ENCODE measurements at regions not wholly inside any gene's neighbourhood (a gene's known extent, or its start where the extent isn't known, plus 50 kb on each side); places are given as distances from the start of the nearest gene placed in this dataset.

- H3K27me3 Mint-ChIP-seq: no peaks in the 10 kb centered on the region
- peaks cover 0 to 13% (median 2%) of the 10 kb centered on the region in 3 donors for H3K9me3 Mint-ChIP-seq
- H3K4me1 Mint-ChIP-seq: no peaks in the 10 kb centered on the region
- no peak overlapping the region for H3K4me3 Mint-ChIP-seq
- no peaks in the 10 kb centered on the region for H3K36me3 Mint-ChIP-seq
- no peak overlapping the region for H3K27ac Mint-ChIP-seq
Measured at GRCh38 chr2:187709065-187709464, 154.8 kb upstream of the TFPI start.

GRCh38 chr2:187710791-187711521 is 156.7 kb upstream of the TFPI start:
- Mint-ChIP-seq H3K4me3 (no peak overlapping the region), H3K27ac (no peak overlapping the region), H3K9me3 (peaks cover 3 to 13% (median 5%) of the 10 kb centered on the region in 3 donors), H3K36me3 (no peaks in the 10 kb centered on the region), H3K27me3 (no peaks in the 10 kb centered on the region), H3K4me1 (no peaks in the 10 kb centered on the region)

GRCh38 chr2:187715590-187715989 is 161.4 kb upstream of the TFPI start:
- no peaks in the 10 kb centered on the region for H3K36me3 Mint-ChIP-seq
- H3K27me3 Mint-ChIP-seq: no peaks in the 10 kb centered on the region
- H3K27ac Mint-ChIP-seq: no peak overlapping the region
- H3K4me1 Mint-ChIP-seq: no peaks in the 10 kb centered on the region
- peaks cover 3 to 8% (median 5%) of the 10 kb centered on the region in 3 donors for H3K9me3 Mint-ChIP-seq
- no peak overlapping the region for H3K4me3 Mint-ChIP-seq

GRCh38 chr2:187716301-187716700 is 162.1 kb upstream of the TFPI start:
- Mint-ChIP-seq H3K4me3 (no peak overlapping the region), H3K36me3 (no peaks in the 10 kb centered on the region), H3K27ac (no peak overlapping the region), H3K9me3 (peaks cover 3 to 12% (median 11%) of the 10 kb centered on the region in 3 donors), H3K27me3 (no peaks in the 10 kb centered on the region), H3K4me1 (no peaks in the 10 kb centered on the region)

GRCh38 chr2:187718092-187718491 is 163.9 kb upstream of the TFPI start:
- Mint-ChIP-seq H3K4me3 (no peak overlapping the region), H3K36me3 (no peaks in the 10 kb centered on the region), H3K27me3 (no peaks in the 10 kb centered on the region), H3K9me3 (peaks cover 9 to 16% (median 11%) of the 10 kb centered on the region in 3 donors), H3K27ac (no peak overlapping the region), H3K4me1 (no peaks in the 10 kb centered on the region)

GRCh38 chr2:187719510-187719909 is 165.3 kb upstream of the TFPI start:
- Mint-ChIP-seq H3K36me3 (no peaks in the 10 kb centered on the region), H3K9me3 (peaks cover 9 to 14% (median 11%) of the 10 kb centered on the region in 3 donors), H3K27ac (no peak overlapping the region), H3K4me1 (no peaks in the 10 kb centered on the region), H3K27me3 (no peaks in the 10 kb centered on the region), H3K4me3 (no peak overlapping the region)

GRCh38 chr2:187748958-187749357 is 194.7 kb upstream of the TFPI start:
- peaks cover 2 to 6% (median 5%) of the 10 kb centered on the region in 3 donors for H3K9me3 Mint-ChIP-seq
- no peak overlapping the region for H3K27ac Mint-ChIP-seq
- H3K4me3 Mint-ChIP-seq: no peak overlapping the region
- H3K27me3 Mint-ChIP-seq: no peaks in the 10 kb centered on the region
- H3K36me3 Mint-ChIP-seq: no peaks in the 10 kb centered on the region
- H3K4me1 Mint-ChIP-seq: peaks cover 0 to 3% (median 0%) of the 10 kb centered on the region in 3 donors

GRCh38 chr2:187749804-187750431 is 195.7 kb upstream of the TFPI start:
- H3K9me3 Mint-ChIP-seq: peaks cover 2 to 6% (median 5%) of the 10 kb centered on the region in 3 donors
- H3K4me1 Mint-ChIP-seq: peaks cover 0 to 3% (median 0%) of the 10 kb centered on the region in 3 donors
- no peaks in the 10 kb centered on the region for H3K27me3 Mint-ChIP-seq
- no peaks in the 10 kb centered on the region for H3K36me3 Mint-ChIP-seq
- H3K4me3 Mint-ChIP-seq: no peak overlapping the region
- no peak overlapping the region for H3K27ac Mint-ChIP-seq

- H3K9me3 Mint-ChIP-seq: peaks cover 0 to 7% (median 0%) of the 10 kb centered on the region in 3 donors
- no peaks in the 10 kb centered on the region for H3K27me3 Mint-ChIP-seq
- no peaks in the 10 kb centered on the region for H3K4me1 Mint-ChIP-seq
- H3K27ac Mint-ChIP-seq: peak overlapping the region in 1 of 3 donors; percentile 4
- no peaks in the 10 kb centered on the region for H3K36me3 Mint-ChIP-seq
- no peak overlapping the region for H3K4me3 Mint-ChIP-seq
Measured at GRCh38 chr2:187768995-187769394, 214.8 kb upstream of the TFPI start.

- Mint-ChIP-seq H3K27me3 (no peaks in the 10 kb centered on the region), H3K4me3 (no peak overlapping the region), H3K9me3 (peaks cover 0 to 9% (median 0%) of the 10 kb centered on the region in 3 donors), H3K36me3 (no peaks in the 10 kb centered on the region), H3K27ac (no peak overlapping the region), H3K4me1 (no peaks in the 10 kb centered on the region)
Measured at GRCh38 chr2:187769437-187769836, 215.2 kb upstream of the TFPI start.

GRCh38 chr2:187774551-187775071 is 220.4 kb upstream of the TFPI start:
- H3K4me1 Mint-ChIP-seq: no peaks in the 10 kb centered on the region
- H3K27ac Mint-ChIP-seq: no peak overlapping the region
- H3K36me3 Mint-ChIP-seq: no peaks in the 10 kb centered on the region
- no peaks in the 10 kb centered on the region for H3K27me3 Mint-ChIP-seq
- H3K9me3 Mint-ChIP-seq: peaks cover 2 to 13% (median 10%) of the 10 kb centered on the region in 3 donors
- no peak overlapping the region for H3K4me3 Mint-ChIP-seq

GRCh38 chr2:187775196-187775595 is 221.0 kb upstream of the TFPI start:
- H3K36me3 Mint-ChIP-seq: no peaks in the 10 kb centered on the region
- no peak overlapping the region for H3K4me3 Mint-ChIP-seq
- no peaks in the 10 kb centered on the region for H3K4me1 Mint-ChIP-seq
- peaks cover 2 to 13% (median 10%) of the 10 kb centered on the region in 3 donors for H3K9me3 Mint-ChIP-seq
- no peaks in the 10 kb centered on the region for H3K27me3 Mint-ChIP-seq
- no peak overlapping the region for H3K27ac Mint-ChIP-seq

GRCh38 chr2:187775651-187776050 is 221.4 kb upstream of the TFPI start:
- H3K27ac Mint-ChIP-seq: no peak overlapping the region
- no peaks in the 10 kb centered on the region for H3K36me3 Mint-ChIP-seq
- peaks cover 2 to 13% (median 8%) of the 10 kb centered on the region in 3 donors for H3K9me3 Mint-ChIP-seq

GRCh38 chr2:187782301-187782700 is 228.1 kb upstream of the TFPI start:
- no peaks in the 10 kb centered on the region for H3K4me1 Mint-ChIP-seq
- H3K36me3 Mint-ChIP-seq: no peaks in the 10 kb centered on the region
- peaks cover 0 to 19% (median 5%) of the 10 kb centered on the region in 3 donors for H3K9me3 Mint-ChIP-seq
- no peak overlapping the region for H3K27ac Mint-ChIP-seq
- H3K4me3 Mint-ChIP-seq: no peak overlapping the region
- H3K27me3 Mint-ChIP-seq: no peaks in the 10 kb centered on the region

More at GRCh38 chr2:187775651-187776050, 221.4 kb upstream of the TFPI start:
- Mint-ChIP-seq H3K4me1 (no peaks in the 10 kb centered on the region), H3K27me3 (no peaks in the 10 kb centered on the region), H3K4me3 (no peak overlapping the region)

GRCh38 chr2:187783446-187783845 is 229.2 kb upstream of the TFPI start:
- Mint-ChIP-seq H3K27me3 (no peaks in the 10 kb centered on the region), H3K4me1 (no peaks in the 10 kb centered on the region), H3K27ac (no peak overlapping the region), H3K36me3 (no peaks in the 10 kb centered on the region), H3K9me3 (peaks cover 0 to 16% (median 5%) of the 10 kb centered on the region in 3 donors), H3K4me3 (no peak overlapping the region)

Measured in IgD-negative memory B cell (primary cell).